Endodermal cell (in vitro differentiated cells): ENCODE measurements at regions not wholly inside any gene's neighbourhood (a gene's known extent, or its start where the extent isn't known, plus 50 kb on each side); places are given as distances from the start of the nearest gene placed in this dataset.

Source experiments
- DNase-seq: peaks from one replicate; pipeline ENCODE4 v3.0.0-alpha.2; 2017
- H3K27ac ChIP-seq: 2 replicates; pipeline ENCODE4 v1.5.1; 2013; ENCODE audit warnings: mild to moderate bottlenecking, low read depth, low read length, moderate library complexity
- H3K27me3 ChIP-seq: 2 replicates; pipeline ENCODE4 v1.6.1; 2013; ENCODE audit warnings: mild to moderate bottlenecking, low read length, moderate library complexity; ENCODE audit not compliant: insufficient read depth, control insufficient read depth, poor library complexity, severe bottlenecking
- H3K36me3 ChIP-seq: 2 replicates; pipeline ENCODE4 v1.7.0; 2013; ENCODE audit warnings: mild to moderate bottlenecking, low read length, moderate library complexity; ENCODE audit not compliant: control insufficient read depth, insufficient read depth
- H3K4me1 ChIP-seq: one replicate; pipeline ENCODE4 v1.7.0; 2013; ENCODE audit warnings: low read length; ENCODE audit not compliant: control insufficient read depth, insufficient read depth
- H3K4me3 ChIP-seq: 2 replicates; pipeline ENCODE4 v1.5.1; 2013; ENCODE audit warnings: mild to moderate bottlenecking, low read length, moderate library complexity
- H3K9ac ChIP-seq: 2 replicates; pipeline ENCODE4 v1.6.1; 2013; ENCODE audit warnings: mild to moderate bottlenecking, low read length, moderate library complexity; ENCODE audit not compliant: poor library complexity, severe bottlenecking; ENCODE audit errors: extremely low read depth
- H3K9me3 ChIP-seq: 2 replicates; pipeline ENCODE4 v1.6.1; 2013; ENCODE audit warnings: mild to moderate bottlenecking, low read length, moderate library complexity; ENCODE audit not compliant: control insufficient read depth
- H3K27ac Mint-ChIP-seq: 2 replicates; pipeline ENCODE4 v1.8.0; 2020; ENCODE audit warnings: mixed read lengths
- H3K27me3 Mint-ChIP-seq: 2 replicates; pipeline ENCODE4 v1.8.0; 2021; ENCODE audit warnings: mild to moderate bottlenecking, mixed read lengths; ENCODE audit not compliant: insufficient read depth
- H3K36me3 Mint-ChIP-seq: 2 replicates; pipeline ENCODE4 v1.8.0; 2020; ENCODE audit warnings: low read depth, mixed read lengths
- H3K4me1 Mint-ChIP-seq: 2 replicates; pipeline ENCODE4 v1.8.0; 2020; ENCODE audit warnings: mixed read lengths
- H3K4me3 Mint-ChIP-seq: 2 replicates; pipeline ENCODE4 v1.8.0; 2020; ENCODE audit warnings: mild to moderate bottlenecking, moderate library complexity, mixed read lengths
- H3K9me3 Mint-ChIP-seq: 2 replicates; pipeline ENCODE4 v1.8.0; 2020; ENCODE audit warnings: mild to moderate bottlenecking, mixed read lengths
- WGBS, 2 experiments: methylation state at CpG; one replicate each; pipeline versions ENCODE4 v1.1.5 to v1.1.7; 2013; ENCODE audit warnings: missing lambda C conversion rate in 2 of 2, mixed read lengths in 1 of 2; ENCODE audit not compliant: insufficient coverage in 1 of 2, insufficient read length in 1 of 2; 5-methylcytosine and 5-hydroxymethylcytosine counted together
- TF ChIP-seq, protein P1 (sequence below): fragments of 200-600 bp; sonication (generic); conservative IDR thresholded peaks from 2 replicates; pipeline ENCODE4 v1.5.0; 2021; ENCODE audit warnings: antibody characterized with exemption, mild to moderate bottlenecking

DNA sequence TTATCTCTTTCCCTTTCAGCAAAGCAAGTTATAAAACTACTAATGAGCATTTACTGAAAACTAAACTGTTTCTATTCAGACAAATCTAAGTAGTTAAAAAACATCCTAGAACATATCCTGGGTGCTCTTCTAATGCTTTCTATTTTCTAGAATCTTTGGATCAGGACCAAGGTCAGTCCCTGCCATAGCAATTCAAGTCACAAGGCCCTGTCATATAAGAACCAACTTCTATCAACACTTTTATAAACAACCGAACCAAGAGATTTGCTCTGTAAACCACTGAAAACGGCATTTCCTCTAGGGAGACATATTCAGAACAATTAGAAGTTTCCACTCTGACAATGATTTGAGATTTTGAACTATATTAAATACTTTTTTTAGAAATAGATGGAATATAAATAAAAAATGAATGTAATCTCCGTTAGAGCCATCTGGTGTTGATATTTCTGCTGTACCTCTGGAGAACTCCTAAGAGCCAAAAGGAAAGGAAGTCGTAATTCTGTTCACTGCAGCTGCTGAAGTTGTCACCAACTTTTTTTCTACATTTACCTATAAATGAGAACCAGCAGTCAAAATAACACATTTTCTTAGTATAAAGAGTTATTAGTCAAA is 51.4 kb upstream of the LGSN start:
- H3K4me1 Mint-ChIP-seq, result peaks cover 5% of the 10 kb centered on the region
- H3K36me3 ChIP-seq, result no peaks in the 10 kb centered on the region
- H3K9me3 Mint-ChIP-seq, result peaks cover 4% of the 10 kb centered on the region
- no peaks in the 10 kb centered on the region for H3K36me3 Mint-ChIP-seq
- H3K9ac ChIP-seq, result no peak overlapping the region
- H3K4me3 ChIP-seq, result no peak overlapping the region
- no peaks in the 10 kb centered on the region for H3K9me3 ChIP-seq
- no peaks in the 10 kb centered on the region for H3K4me1 ChIP-seq
- H3K27ac ChIP-seq, result no peak overlapping the region
- H3K27me3 Mint-ChIP-seq, result no peaks in the 10 kb centered on the region
- TF ChIP-seq, protein P1, sequence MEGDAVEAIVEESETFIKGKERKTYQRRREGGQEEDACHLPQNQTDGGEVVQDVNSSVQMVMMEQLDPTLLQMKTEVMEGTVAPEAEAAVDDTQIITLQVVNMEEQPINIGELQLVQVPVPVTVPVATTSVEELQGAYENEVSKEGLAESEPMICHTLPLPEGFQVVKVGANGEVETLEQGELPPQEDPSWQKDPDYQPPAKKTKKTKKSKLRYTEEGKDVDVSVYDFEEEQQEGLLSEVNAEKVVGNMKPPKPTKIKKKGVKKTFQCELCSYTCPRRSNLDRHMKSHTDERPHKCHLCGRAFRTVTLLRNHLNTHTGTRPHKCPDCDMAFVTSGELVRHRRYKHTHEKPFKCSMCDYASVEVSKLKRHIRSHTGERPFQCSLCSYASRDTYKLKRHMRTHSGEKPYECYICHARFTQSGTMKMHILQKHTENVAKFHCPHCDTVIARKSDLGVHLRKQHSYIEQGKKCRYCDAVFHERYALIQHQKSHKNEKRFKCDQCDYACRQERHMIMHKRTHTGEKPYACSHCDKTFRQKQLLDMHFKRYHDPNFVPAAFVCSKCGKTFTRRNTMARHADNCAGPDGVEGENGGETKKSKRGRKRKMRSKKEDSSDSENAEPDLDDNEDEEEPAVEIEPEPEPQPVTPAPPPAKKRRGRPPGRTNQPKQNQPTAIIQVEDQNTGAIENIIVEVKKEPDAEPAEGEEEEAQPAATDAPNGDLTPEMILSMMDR, result no peak
- no peaks in the 10 kb centered on the region for H3K27me3 ChIP-seq
- H3K27ac Mint-ChIP-seq, result no peak overlapping the region
- DNase-seq, result no peak
- 87% methylated on average over 4 of the region's 4 CpGs; no CpG with 5 or more reads in 1 of the 2 experiments for WGBS, 2 experiments
- H3K4me3 Mint-ChIP-seq, result no peak overlapping the region

DNA sequence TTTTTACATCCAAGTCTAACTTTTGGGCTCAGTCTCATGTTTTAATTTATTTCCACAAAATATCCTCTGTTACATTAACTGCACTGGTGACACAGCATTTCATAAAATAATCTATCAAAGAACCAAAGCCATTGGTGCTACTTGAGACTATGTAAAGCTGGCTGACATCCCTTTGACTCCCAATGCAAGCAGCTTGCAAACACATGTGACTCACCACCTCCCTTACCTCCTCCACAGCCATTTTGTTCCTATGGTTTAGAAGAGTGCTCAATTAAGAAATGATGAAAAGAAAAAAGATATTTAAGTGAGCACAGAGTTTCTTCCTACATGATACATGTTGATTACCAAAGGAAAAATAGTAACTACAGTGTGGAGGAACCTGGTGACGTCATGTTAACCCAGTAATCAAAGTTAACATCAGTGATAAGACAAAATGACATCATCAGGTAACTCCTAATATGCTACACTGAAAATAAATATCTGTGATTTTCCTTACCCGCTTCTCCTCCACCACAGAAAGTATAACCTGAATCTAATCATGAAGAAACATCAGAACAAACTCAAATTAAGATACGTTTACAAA is 53.3 kb upstream of the LGSN start:
- Histone ChIP-seq H3K36me3 (no peaks in the 10 kb centered on the region), H3K4me1 (no peaks in the 10 kb centered on the region), H3K4me3 (no peak overlapping the region), H3K27me3 (no peaks in the 10 kb centered on the region), H3K27ac (no peak overlapping the region), H3K9me3 (no peaks in the 10 kb centered on the region), H3K9ac (no peak overlapping the region)
- H3K36me3 Mint-ChIP-seq, result no peaks in the 10 kb centered on the region
- TF ChIP-seq, protein P1, result no peak
- WGBS, 2 experiments, result 92 to 100% methylated on average over 2 to 3 of the region's 3 CpGs
- no peak overlapping the region for H3K27ac Mint-ChIP-seq
- H3K9me3 Mint-ChIP-seq, result no peaks in the 10 kb centered on the region
- peaks cover 5% of the 10 kb centered on the region for H3K4me1 Mint-ChIP-seq
- DNase-seq, result no peak
- H3K27me3 Mint-ChIP-seq, result no peaks in the 10 kb centered on the region
- no peak overlapping the region for H3K4me3 Mint-ChIP-seq

DNA sequence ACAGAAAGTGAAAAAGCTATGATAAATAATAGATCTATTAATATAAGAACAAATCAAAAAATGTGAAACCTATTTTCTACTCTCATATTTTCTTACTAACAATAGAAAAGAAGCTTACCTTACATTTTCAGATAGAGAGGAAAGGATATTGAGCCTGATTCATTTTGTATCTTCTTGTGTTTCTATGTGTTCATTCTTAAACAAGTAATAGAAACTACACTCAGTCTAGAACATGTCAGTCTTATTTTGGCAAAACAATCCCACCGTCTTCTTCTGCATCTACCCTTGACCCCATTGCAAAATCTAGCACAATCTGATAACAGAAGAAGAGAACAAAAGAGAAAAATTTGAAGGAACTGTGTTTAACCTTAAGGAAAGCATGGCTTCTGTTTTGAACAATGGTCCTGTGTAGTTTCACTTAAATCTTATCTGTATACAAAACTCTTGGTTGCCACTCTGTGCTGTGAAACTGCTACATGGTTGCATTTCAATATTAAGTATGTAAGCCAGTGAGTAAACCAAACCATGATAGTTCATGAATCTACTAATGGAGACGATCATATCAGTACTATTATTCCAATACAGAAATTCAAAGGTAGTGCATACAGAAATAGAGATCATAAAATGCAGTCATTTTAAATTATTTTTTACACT is 69.5 kb upstream of the LGSN start:
- Mint-ChIP-seq H3K27ac (no peak overlapping the region), H3K4me3 (no peak overlapping the region), H3K27me3 (peaks cover 7% of the 10 kb centered on the region), H3K36me3 (no peaks in the 10 kb centered on the region), H3K9me3 (no peaks in the 10 kb centered on the region), H3K4me1 (peaks cover 7% of the 10 kb centered on the region)
- 86 to 94% methylated on average over 2 of the region's 2 CpGs for WGBS, 2 experiments
- Histone ChIP-seq H3K4me1 (no peaks in the 10 kb centered on the region), H3K36me3 (no peaks in the 10 kb centered on the region), H3K27ac (no peak overlapping the region), H3K9ac (no peak overlapping the region), H3K27me3 (peaks cover 11% of the 10 kb centered on the region), H3K9me3 (no peaks in the 10 kb centered on the region), H3K4me3 (no peak overlapping the region)
- DNase-seq, result no peak
- TF ChIP-seq, protein P1, result no peak
